Endothelial cell of umbilical vein (primary cell): ENCODE measurements at regions not wholly inside any gene's neighbourhood (a gene's known extent, or its start where the extent isn't known, plus 50 kb on each side); places are given as distances from the start of the nearest gene placed in this dataset.

Experiments used
- BruUV-seq: library from RNA; stranded (reverse); fragments of 400-500 nt; replicated peaks from 2 replicates; lab custom pipeline; 2021; lab: Mats Ljungman, UMichigan
- CTCF ChIA-PET: fragments of 300-600, 350-600 bp; sonication (Branson Sonifier 250); formaldehyde crosslinking; loops from one replicate; lab custom pipeline; 2021; ENCODE audit warnings: antibody characterized with exemption, inconsistent platforms; lab: Charles Lee
- POLR2A ChIA-PET: fragments of 300-600, 350-600 bp; sonication (Branson Sonifier 250); formaldehyde crosslinking; loops from one replicate; lab custom pipeline; 2021; ENCODE audit warnings: antibody characterized with exemption, inconsistent platforms; lab: Charles Lee
- DNase-seq: peaks from one replicate; pipeline ENCODE4 v3.0.0-alpha.2; 2011; ENCODE audit warnings: low read depth, low spot score
- FAIRE-seq: peaks from 2 replicates; lab custom pipeline; 2011; peaks lifted over from hg19 to GRCh38; lab: Jason Lieb, UNC
- H2AFZ ChIP-seq: 2 replicates; pipeline ENCODE4 v1.6.0; 2012; ENCODE audit warnings: low read depth, low read length, control low read depth, inconsistent platforms
- H3K27ac ChIP-seq: 2 replicates; pipeline ENCODE4 v1.5.1; 2011; ENCODE audit warnings: low read depth, mild to moderate bottlenecking, control low read depth, low read length, moderate library complexity; ENCODE audit not compliant: insufficient read depth
- H3K27me3 ChIP-seq, 2 experiments: 2 replicates each; pipeline versions ENCODE4 v1.6.0 to v1.6.1; 2011; ENCODE audit warnings: low read length in 2 of 2, mixed read lengths in 1 of 2; ENCODE audit not compliant: control insufficient read depth in 2 of 2, insufficient read depth in 2 of 2
- H3K36me3 ChIP-seq, 2 experiments: 2 replicates in 1 of 2; 3 replicates in 1 of 2; pipeline ENCODE4 v1.5.1; 2011; ENCODE audit warnings: low read length in 2 of 2, mild to moderate bottlenecking in 1 of 2, moderate library complexity in 1 of 2; ENCODE audit not compliant: control insufficient read depth in 2 of 2, insufficient read depth in 2 of 2; ENCODE audit errors: extremely low read depth in 1 of 2
- H3K4me1 ChIP-seq: 3 replicates; pipeline ENCODE4 v1.5.1; 2011; ENCODE audit warnings: mild to moderate bottlenecking, low read length; ENCODE audit not compliant: control insufficient read depth, insufficient read depth; ENCODE audit errors: extremely low read depth
- H3K4me2 ChIP-seq: 2 replicates; pipeline ENCODE4 v1.6.1; 2011; ENCODE audit warnings: low read length, control low read depth, mixed read lengths; ENCODE audit not compliant: insufficient read depth
- H3K4me3 ChIP-seq, 3 experiments: fragments of 200-600 bp in 1 of 3; sonication (generic), shearing (Covaris generic) in 1 of 3; replicated peaks in 1 of 3; 2 replicates each; pipeline ENCODE4 v1.5.1; 2011 to 2016; ENCODE audit warnings: control low read depth in 3 of 3, low read length in 3 of 3, mild to moderate bottlenecking in 2 of 3, inconsistent platforms in 1 of 3, low read depth in 1 of 3, moderate library complexity in 1 of 3; ENCODE audit not compliant: insufficient read depth in 1 of 3
- H3K79me2 ChIP-seq: 2 replicates; pipeline ENCODE4 v1.6.0; 2012; ENCODE audit warnings: low read length, inconsistent platforms; ENCODE audit not compliant: control insufficient read depth, insufficient read depth
- H3K9ac ChIP-seq: replicated peaks from 2 replicates; pipeline ENCODE3; 2011; ENCODE audit warnings: low read length, control low read depth; ENCODE audit not compliant: insufficient read depth; ENCODE audit errors: extremely low read depth
- H3K9me1 ChIP-seq: replicated peaks from 3 replicates; pipeline ENCODE4 v1.6.0; 2011; ENCODE audit warnings: mild to moderate bottlenecking, low read length; ENCODE audit not compliant: control insufficient read depth, insufficient read depth; ENCODE audit errors: extremely low read depth
- H3K9me3 ChIP-seq: replicated peaks from 2 replicates; pipeline ENCODE4 v1.5.1; 2012; ENCODE audit warnings: low read length, inconsistent platforms; ENCODE audit not compliant: control insufficient read depth, insufficient read depth
- H4K20me1 ChIP-seq: replicated peaks from 2 replicates; pipeline ENCODE3; 2011; ENCODE audit warnings: mild to moderate bottlenecking, low read length; ENCODE audit not compliant: control insufficient read depth, insufficient read depth; ENCODE audit errors: extremely low read depth
- CTCF ChIP-seq, 2 donors: IDR thresholded peaks; 1 replicate in 1 of 2; 2 replicates in 1 of 2; pipeline ENCODE4 v1.5.1; 2011; ENCODE audit warnings: low read length in 2 of 2, mild to moderate bottlenecking in 2 of 2, moderate library complexity in 2 of 2, control low read depth in 1 of 2, inconsistent platforms in 1 of 2, low read depth in 1 of 2; ENCODE audit not compliant: insufficient read depth in 1 of 2; ENCODE audit errors: extremely low read depth in 1 of 2
- EZH2 ChIP-seq: IDR thresholded peaks from 2 replicates; pipeline ENCODE4 v1.6.1; 2012; ENCODE audit warnings: borderline replicate concordance, low read depth, mild to moderate bottlenecking, moderate library complexity, low read length, inconsistent platforms; ENCODE audit not compliant: severe bottlenecking
- FOS ChIP-seq: IDR thresholded peaks from 2 replicates; pipeline ENCODE4 v1.6.1; 2011; ENCODE audit warnings: mild to moderate bottlenecking, low read length, moderate library complexity, borderline replicate concordance; ENCODE audit not compliant: insufficient read depth
- GATA2 ChIP-seq: IDR thresholded peaks from 2 replicates; pipeline ENCODE4 v1.7.0; 2011; ENCODE audit warnings: low read depth, mild to moderate bottlenecking, moderate library complexity, mixed read lengths, low read length; ENCODE audit not compliant: insufficient read length, insufficient read depth
- JUN ChIP-seq: IDR thresholded peaks from 2 replicates; pipeline ENCODE4 v1.6.1; 2011; ENCODE audit warnings: borderline replicate concordance, low read depth; ENCODE audit not compliant: insufficient read length, insufficient read depth
- MYC ChIP-seq: IDR thresholded peaks from one replicate; pipeline ENCODE4 v1.6.1; 2011; ENCODE audit warnings: mild to moderate bottlenecking, low read depth, low read length
- POLR2A ChIP-seq: IDR thresholded peaks from 2 replicates; pipeline ENCODE4 v1.6.1; 2012; ENCODE audit warnings: low read depth, mild to moderate bottlenecking, control low read depth, low read length
- POLR2AphosphoS5 ChIP-seq: IDR thresholded peaks from 2 replicates; pipeline ENCODE4 v1.6.1; 2012; ENCODE audit warnings: low read depth, mild to moderate bottlenecking, control low read depth, low read length, moderate library complexity; ENCODE audit not compliant: insufficient read depth
- dilution Hi-C: fragments of 300-500 bp; cut with MboI; formaldehyde crosslinking; loops from one replicate; pipeline ENCODE4 v1.15.0; 2019; ENCODE audit warnings: low sequenced_read_pairs; ENCODE audit not compliant: extremely low pct_ligation_motif_present
- intact Hi-C: fragments of 100-400 bp; cut with micrococcal nuclease; formaldehyde crosslinking; loops from one replicate; pipeline ENCODE4 v1.10.0; 2022
- TF ChIP-seq, protein P1 (sequence below): IDR thresholded peaks from 2 replicates; pipeline ENCODE4 v1.6.1; 2011; ENCODE audit not compliant: insufficient read depth, insufficient read length

DNA sequence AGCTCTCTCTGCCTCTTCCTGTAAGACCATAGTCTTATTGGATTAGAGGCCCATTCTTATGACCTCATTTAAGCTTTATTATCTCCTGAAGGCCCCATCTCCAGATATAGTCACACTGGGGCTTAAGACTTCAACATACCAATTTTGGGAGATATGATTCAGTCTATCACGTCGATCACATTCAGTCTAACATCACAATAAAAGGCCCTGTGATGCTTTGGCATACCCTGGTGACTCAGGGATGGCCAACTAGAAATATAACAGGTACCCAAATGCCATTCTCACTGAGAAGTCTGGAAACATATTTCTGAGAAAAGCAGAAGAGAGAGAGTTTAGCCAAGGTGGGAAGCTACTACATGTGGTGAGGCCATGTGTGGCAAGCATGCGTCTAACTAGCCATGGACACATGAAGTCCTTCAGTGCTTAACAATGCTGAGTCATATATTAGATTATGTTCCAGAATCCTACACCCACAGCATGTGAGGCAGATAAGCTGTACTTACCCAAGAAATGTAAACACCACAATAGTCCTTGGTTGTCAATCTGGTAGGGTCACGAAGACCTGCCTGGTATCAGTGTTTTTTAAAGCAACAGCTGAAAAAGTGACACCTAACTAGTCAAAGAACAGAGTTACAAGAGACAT is 485.1 kb downstream of the FOXO1 start:
- ChIA-PET POLR2A (no interaction called here), CTCF (interaction anchor here (1.3 to 2.3 kb wide), 4 partner anchors 9 to 117 kb away, joined by 3 to 12 read pairs (median 4); no protein-coding TSS in a partner anchor)
- dilution Hi-C loops = no loop called here
- Histone ChIP-seq H3K4me1 (no peaks in the 10 kb centered on the region), H3K9ac (no peak overlapping the region), H3K79me2 (no peaks in the 10 kb centered on the region), H3K9me3 (no peaks in the 10 kb centered on the region), H2AFZ (peak overlapping the region; percentile 2), H3K27ac (no peak overlapping the region), H3K36me3 (no peaks in the 10 kb centered on the region), H3K4me3 (no peak overlapping the region), H4K20me1 (no peaks in the 10 kb centered on the region), H3K9me1 (no peaks in the 10 kb centered on the region), H3K4me2 (no peak overlapping the region), H3K27me3 (no peaks in the 10 kb centered on the region)
- peak; percentile 40 for FAIRE-seq
- peak; percentile 33 for DNase-seq
- intact Hi-C loops = no loop called here
- no peak for TF ChIP-seq POLR2AphosphoS5
- TF ChIP-seq JUN = no peak
- no peak for TF ChIP-seq POLR2A
- TF ChIP-seq EZH2 = no peak
- TF ChIP-seq, protein P1, sequence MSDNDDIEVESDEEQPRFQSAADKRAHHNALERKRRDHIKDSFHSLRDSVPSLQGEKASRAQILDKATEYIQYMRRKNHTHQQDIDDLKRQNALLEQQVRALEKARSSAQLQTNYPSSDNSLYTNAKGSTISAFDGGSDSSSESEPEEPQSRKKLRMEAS = no peak
- TF ChIP-seq CTCF (IDR thresholded peaks at IDR 0.05; ENCODE audit: extremely low read depth in 1 of 2, insufficient read depth in 1 of 2, low read depth in 1 of 2, low read length in 2 of 2) = no peak
- no peak for TF ChIP-seq MYC
- no peak for TF ChIP-seq FOS
- no peak for TF ChIP-seq GATA2
- no TSS peak for BruUV-seq
